ENCODE measurements at regions not wholly inside any gene's neighbourhood (a gene's known extent, or its start where the extent isn't known, plus 50 kb on each side); places are given as distances from the start of the nearest gene placed in this dataset.

DNA sequence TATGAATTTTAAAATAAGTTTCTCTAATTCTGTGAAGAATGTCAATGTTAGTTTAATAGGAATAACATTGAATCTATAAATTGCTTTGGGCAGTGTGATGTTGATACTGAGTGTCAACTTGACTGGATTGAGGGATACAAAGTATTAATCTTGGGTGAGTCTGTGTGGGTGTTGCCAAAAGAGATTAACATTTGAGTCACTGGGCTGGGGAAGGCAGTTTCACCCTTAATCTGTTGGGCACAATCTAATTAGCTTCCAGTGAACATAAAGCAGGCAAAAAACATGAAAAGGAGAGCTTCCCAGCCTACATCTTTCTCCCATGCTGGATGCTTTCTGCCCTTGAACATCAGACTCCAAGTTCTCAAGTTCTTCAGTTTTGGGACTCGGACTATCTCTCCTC lies 832.0 kb upstream of the ARRDC3 start:
- TF ChIP-seq CTCF (IDR thresholded peaks at IDR 0.05; ENCODE audit: low read depth, low read length) (no peak), EZH2phosphoT487 (IDR thresholded peaks at IDR 0.05; ENCODE audit: low read depth) (no peak)

Measured in OCI-LY3 (cell line).